ENCODE measurements at regions not wholly inside any gene's neighbourhood (a gene's known extent, or its start where the extent isn't known, plus 50 kb on each side); places are given as distances from the start of the nearest gene placed in this dataset.
"Not testable (repeated sequence)": the region's sequence is repeated elsewhere in the genome, so short reads cannot be mapped to it uniquely, and the experiment has no call there.

GRCh38 chr7:73960548-73960947, 67.4 kb upstream of the ELN start:
- DNase-seq (no peak), ATAC-seq (ENCODE audit: insufficient read depth, low FRiP score) (no peak)
- 65 to 70% methylated on average over 3 of the region's 3 CpGs for WGBS, 2 donors
- Histone ChIP-seq H3K36me3 (ENCODE audit: control insufficient read depth in 4 of 4, insufficient read depth in 4 of 4, low read length in 4 of 4) (no peaks in the 10 kb centered on the region), H3K9me3 (ENCODE audit: control insufficient read depth in 4 of 4, insufficient read depth in 3 of 4, low read length in 3 of 4) (peaks cover 0 to 6% (median 3%) of the 10 kb centered on the region in 4 donors), H3K4me1 (ENCODE audit: control insufficient read depth in 5 of 5, insufficient read depth in 5 of 5, low read length in 5 of 5) (no peaks in the 10 kb centered on the region), H3K27me3 (ENCODE audit: control insufficient read depth in 3 of 3, insufficient read depth in 3 of 3, low read length in 2 of 3) (no peaks in the 10 kb centered on the region), H3K9ac (ENCODE audit: insufficient read depth in 1 of 2, low read length in 2 of 2) (no peak overlapping the region), H3K4me3 (no peak overlapping the region), H3K27ac (ENCODE audit: low read depth in 1 of 2, low read length in 1 of 2) (no peak overlapping the region)
- TF ChIP-seq, protein P1, sequence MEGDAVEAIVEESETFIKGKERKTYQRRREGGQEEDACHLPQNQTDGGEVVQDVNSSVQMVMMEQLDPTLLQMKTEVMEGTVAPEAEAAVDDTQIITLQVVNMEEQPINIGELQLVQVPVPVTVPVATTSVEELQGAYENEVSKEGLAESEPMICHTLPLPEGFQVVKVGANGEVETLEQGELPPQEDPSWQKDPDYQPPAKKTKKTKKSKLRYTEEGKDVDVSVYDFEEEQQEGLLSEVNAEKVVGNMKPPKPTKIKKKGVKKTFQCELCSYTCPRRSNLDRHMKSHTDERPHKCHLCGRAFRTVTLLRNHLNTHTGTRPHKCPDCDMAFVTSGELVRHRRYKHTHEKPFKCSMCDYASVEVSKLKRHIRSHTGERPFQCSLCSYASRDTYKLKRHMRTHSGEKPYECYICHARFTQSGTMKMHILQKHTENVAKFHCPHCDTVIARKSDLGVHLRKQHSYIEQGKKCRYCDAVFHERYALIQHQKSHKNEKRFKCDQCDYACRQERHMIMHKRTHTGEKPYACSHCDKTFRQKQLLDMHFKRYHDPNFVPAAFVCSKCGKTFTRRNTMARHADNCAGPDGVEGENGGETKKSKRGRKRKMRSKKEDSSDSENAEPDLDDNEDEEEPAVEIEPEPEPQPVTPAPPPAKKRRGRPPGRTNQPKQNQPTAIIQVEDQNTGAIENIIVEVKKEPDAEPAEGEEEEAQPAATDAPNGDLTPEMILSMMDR (IDR thresholded peaks at IDR 0.05; ENCODE audit: control extremely low read depth, extremely low read depth), result no peak

- not testable (repeated sequence) for H3K9me3 ChIP-seq (ENCODE audit: control insufficient read depth in 4 of 4, insufficient read depth in 3 of 4, low read length in 3 of 4); H3K9ac ChIP-seq (ENCODE audit: insufficient read depth in 1 of 2, low read length in 2 of 2); H3K27me3 ChIP-seq (ENCODE audit: control insufficient read depth in 3 of 3, insufficient read depth in 3 of 3, low read length in 2 of 3); H3K4me3 ChIP-seq; H3K36me3 ChIP-seq (ENCODE audit: control insufficient read depth in 4 of 4, insufficient read depth in 4 of 4, low read length in 4 of 4); ATAC-seq (ENCODE audit: insufficient read depth, low FRiP score); H3K4me1 ChIP-seq (ENCODE audit: control insufficient read depth in 5 of 5, insufficient read depth in 5 of 5, low read length in 5 of 5); H3K27ac ChIP-seq (ENCODE audit: low read depth in 1 of 2, low read length in 1 of 2); DNase-seq
- 96 to 97% methylated on average over 9 of the region's 9 CpGs for WGBS, 2 donors
These were observed 66.0 kb upstream of the ELN start for GRCh38 chr7:73961991-73962390.

- ATAC-seq (ENCODE audit: insufficient read depth, low FRiP score) (no peak), DNase-seq (no peak)
- Histone ChIP-seq H3K9ac (ENCODE audit: insufficient read depth in 1 of 2, low read length in 2 of 2) (no peak overlapping the region), H3K4me3 (no peak overlapping the region), H3K27ac (ENCODE audit: low read depth in 1 of 2, low read length in 1 of 2) (no peak overlapping the region), H3K27me3 (ENCODE audit: control insufficient read depth in 3 of 3, insufficient read depth in 3 of 3, low read length in 2 of 3) (no peaks in the 10 kb centered on the region), H3K4me1 (ENCODE audit: control insufficient read depth in 5 of 5, insufficient read depth in 5 of 5, low read length in 5 of 5) (no peaks in the 10 kb centered on the region), H3K9me3 (ENCODE audit: control insufficient read depth in 4 of 4, insufficient read depth in 3 of 4, low read length in 3 of 4) (peaks cover 0 to 6% (median 3%) of the 10 kb centered on the region in 4 donors), H3K36me3 (ENCODE audit: control insufficient read depth in 4 of 4, insufficient read depth in 4 of 4, low read length in 4 of 4) (no peaks in the 10 kb centered on the region)
- WGBS, 2 donors, result 90 to 93% methylated on average over 2 of the region's 2 CpGs
- TF ChIP-seq, protein P1 (IDR thresholded peaks at IDR 0.05; ENCODE audit: control extremely low read depth, extremely low read depth), result no peak
These were observed 64.6 kb upstream of the ELN start for GRCh38 chr7:73963252-73963822.

DNA sequence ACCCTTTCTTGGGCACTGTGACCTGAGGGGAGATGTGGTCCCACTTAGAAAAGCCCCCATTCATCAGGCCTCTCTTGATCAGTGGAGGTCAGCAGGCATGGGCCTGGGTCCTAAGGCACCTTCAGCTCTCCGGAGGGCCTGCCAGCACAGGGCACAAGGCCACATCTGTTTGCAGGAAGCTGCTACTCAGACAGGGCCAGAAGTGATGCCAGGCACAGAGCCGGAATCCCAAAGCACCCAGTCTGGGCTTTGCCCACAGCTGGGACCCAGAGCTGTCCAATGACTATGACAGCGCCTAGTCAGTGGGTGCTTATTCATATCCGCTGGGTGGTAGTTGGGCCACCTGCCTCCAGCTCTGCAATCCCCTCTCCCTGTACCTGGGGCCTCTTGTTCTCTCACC, 63.2 kb upstream of the ELN start:
- ATAC-seq (ENCODE audit: insufficient read depth, low FRiP score) (no peak), DNase-seq (no peak)
- H3K27ac ChIP-seq (ENCODE audit: low read depth in 1 of 2, low read length in 1 of 2), result no peak overlapping the region
- H3K4me3 ChIP-seq, result no peak overlapping the region
- WGBS, 2 donors, result 98% methylated on average over 4 of the region's 4 CpGs
- H3K27me3 ChIP-seq (ENCODE audit: control insufficient read depth in 3 of 3, insufficient read depth in 3 of 3, low read length in 2 of 3), result no peaks in the 10 kb centered on the region
- no peak overlapping the region for H3K9ac ChIP-seq (ENCODE audit: insufficient read depth in 1 of 2, low read length in 2 of 2)
- no peaks in the 10 kb centered on the region for H3K36me3 ChIP-seq (ENCODE audit: control insufficient read depth in 4 of 4, insufficient read depth in 4 of 4, low read length in 4 of 4)
- H3K4me1 ChIP-seq (ENCODE audit: control insufficient read depth in 5 of 5, insufficient read depth in 5 of 5, low read length in 5 of 5), result no peaks in the 10 kb centered on the region
- TF ChIP-seq, protein P1 (IDR thresholded peaks at IDR 0.05; ENCODE audit: control extremely low read depth, extremely low read depth), result no peak
- peaks cover 0 to 6% (median 3%) of the 10 kb centered on the region in 4 donors for H3K9me3 ChIP-seq (ENCODE audit: control insufficient read depth in 4 of 4, insufficient read depth in 3 of 4, low read length in 3 of 4)

Measured in lung (tissue), 11 donors.